Right atrium auricular region (tissue), 2 donors: ENCODE measurements at regions not wholly inside any gene's neighbourhood (a gene's known extent, or its start where the extent isn't known, plus 50 kb on each side); places are given as distances from the start of the nearest gene placed in this dataset.

Experiments
- DNase-seq: peaks from one replicate; pipeline ENCODE4 v3.0.0-alpha.2; 2019; ENCODE audit warnings: low spot score
- H3K27ac ChIP-seq, 2 donors: fragments of 200-600 bp; sonication (generic); 1 replicate in 1 of 2; 2 replicates in 1 of 2; pipeline ENCODE4 v1.5.1; 2016 to 2019
- H3K27me3 ChIP-seq, 2 donors: fragments of 200-600 bp; sonication (generic); one replicate each; pipeline versions ENCODE4 v1.5.1 to v1.6.0; 2017 to 2019
- H3K36me3 ChIP-seq: fragments of 200-600 bp; sonication (generic); one replicate; pipeline ENCODE4 v1.5.1; 2016
- H3K4me1 ChIP-seq, 2 donors: fragments of 200-600 bp; sonication (generic); one replicate each; pipeline versions ENCODE4 v1.5.1 to v1.6.0; 2017 to 2019
- H3K4me3 ChIP-seq, 2 donors: fragments of 200-600 bp; sonication (generic); 1 replicate in 1 of 2; 2 replicates in 1 of 2; pipeline ENCODE4 v1.5.1; 2017 to 2019; ENCODE audit warnings: mild to moderate bottlenecking in 1 of 2, moderate library complexity in 1 of 2
- H3K9me3 ChIP-seq, 2 donors: fragments of 200-600 bp; sonication (generic); one replicate each; pipeline ENCODE4 v1.5.1; 2019
- TF ChIP-seq, protein P1 (sequence below), 2 donors: fragments of 200-600 bp; sonication (generic); IDR thresholded peaks; one replicate each; pipeline ENCODE4 v1.5.1; 2019; ENCODE audit warnings: antibody characterized with exemption in 2 of 2

DNA sequence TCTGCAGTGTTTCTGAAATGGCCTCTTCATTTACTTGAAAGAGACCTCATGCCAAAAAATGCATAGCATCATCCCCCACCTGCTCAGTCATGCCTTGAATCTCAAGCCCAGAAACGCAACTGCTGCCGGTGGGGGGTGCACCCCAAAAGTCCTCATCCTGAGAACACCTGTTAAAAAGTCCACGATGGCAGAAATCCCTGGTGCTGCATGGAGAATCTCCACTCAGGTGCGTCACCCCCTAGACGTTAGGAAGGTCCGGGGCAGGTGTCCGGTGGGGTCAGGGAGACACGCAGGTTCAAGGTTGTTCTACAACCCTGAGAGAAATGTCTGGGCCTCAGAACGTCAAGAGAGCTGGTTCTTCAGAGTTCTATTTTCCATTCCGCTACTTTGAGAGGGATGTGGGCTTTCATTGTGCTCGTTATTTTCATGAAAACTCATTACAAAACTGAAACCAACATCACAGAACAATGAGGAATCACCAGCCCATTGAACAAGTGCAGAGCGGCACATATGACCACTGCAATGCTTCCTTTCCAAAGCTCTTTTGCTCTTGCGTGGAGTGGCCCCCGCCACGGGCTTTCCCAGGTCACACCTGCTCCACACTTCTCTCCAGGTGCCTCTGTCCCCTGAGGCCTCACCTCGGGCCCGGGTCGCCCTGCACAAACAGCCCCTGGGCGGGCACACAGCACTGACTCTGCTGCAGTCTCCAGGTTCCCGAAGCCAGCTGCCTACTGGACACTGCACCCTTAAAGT lies 201.9 kb downstream of the TOMM20 start:
- DNase-seq, result peak; percentile 58
- Histone ChIP-seq H3K4me3 (no peak overlapping the region), H3K4me1 (peaks cover 0 to 34% of the 10 kb centered on the region in 2 donors), H3K27ac (peak overlapping the region; percentile 64 to 76), H3K27me3 (no peaks in the 10 kb centered on the region), H3K36me3 (no peaks in the 10 kb centered on the region), H3K9me3 (no peaks in the 10 kb centered on the region)
- TF ChIP-seq, protein P1, sequence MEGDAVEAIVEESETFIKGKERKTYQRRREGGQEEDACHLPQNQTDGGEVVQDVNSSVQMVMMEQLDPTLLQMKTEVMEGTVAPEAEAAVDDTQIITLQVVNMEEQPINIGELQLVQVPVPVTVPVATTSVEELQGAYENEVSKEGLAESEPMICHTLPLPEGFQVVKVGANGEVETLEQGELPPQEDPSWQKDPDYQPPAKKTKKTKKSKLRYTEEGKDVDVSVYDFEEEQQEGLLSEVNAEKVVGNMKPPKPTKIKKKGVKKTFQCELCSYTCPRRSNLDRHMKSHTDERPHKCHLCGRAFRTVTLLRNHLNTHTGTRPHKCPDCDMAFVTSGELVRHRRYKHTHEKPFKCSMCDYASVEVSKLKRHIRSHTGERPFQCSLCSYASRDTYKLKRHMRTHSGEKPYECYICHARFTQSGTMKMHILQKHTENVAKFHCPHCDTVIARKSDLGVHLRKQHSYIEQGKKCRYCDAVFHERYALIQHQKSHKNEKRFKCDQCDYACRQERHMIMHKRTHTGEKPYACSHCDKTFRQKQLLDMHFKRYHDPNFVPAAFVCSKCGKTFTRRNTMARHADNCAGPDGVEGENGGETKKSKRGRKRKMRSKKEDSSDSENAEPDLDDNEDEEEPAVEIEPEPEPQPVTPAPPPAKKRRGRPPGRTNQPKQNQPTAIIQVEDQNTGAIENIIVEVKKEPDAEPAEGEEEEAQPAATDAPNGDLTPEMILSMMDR (IDR thresholded peaks at IDR 0.05), result no peak

DNA sequence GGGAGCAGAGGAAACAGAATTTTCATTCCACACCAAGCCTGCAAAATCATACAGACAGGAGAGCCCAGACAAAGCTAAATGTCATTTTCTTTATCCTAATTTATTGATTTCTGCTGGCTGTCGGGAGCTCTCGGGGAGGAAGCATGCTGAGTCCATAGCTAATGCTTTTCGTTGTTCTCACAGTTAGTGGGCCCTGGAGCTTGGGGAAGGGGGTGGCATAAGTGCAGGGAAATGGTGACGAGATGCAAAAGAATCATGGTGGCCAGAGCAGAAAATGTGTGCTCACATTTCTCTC lies 202.4 kb downstream of the TOMM20 start:
- no peaks in the 10 kb centered on the region for H3K27me3 ChIP-seq
- no peaks in the 10 kb centered on the region for H3K9me3 ChIP-seq
- TF ChIP-seq, protein P1 (IDR thresholded peaks at IDR 0.05), result no peak
- no peaks in the 10 kb centered on the region for H3K36me3 ChIP-seq
- peak overlapping the region; percentile 64 to 76 for H3K27ac ChIP-seq
- H3K4me1 ChIP-seq, result peaks cover 0 to 39% of the 10 kb centered on the region in 2 donors
- no peak for DNase-seq
- H3K4me3 ChIP-seq, result no peak overlapping the region

DNA sequence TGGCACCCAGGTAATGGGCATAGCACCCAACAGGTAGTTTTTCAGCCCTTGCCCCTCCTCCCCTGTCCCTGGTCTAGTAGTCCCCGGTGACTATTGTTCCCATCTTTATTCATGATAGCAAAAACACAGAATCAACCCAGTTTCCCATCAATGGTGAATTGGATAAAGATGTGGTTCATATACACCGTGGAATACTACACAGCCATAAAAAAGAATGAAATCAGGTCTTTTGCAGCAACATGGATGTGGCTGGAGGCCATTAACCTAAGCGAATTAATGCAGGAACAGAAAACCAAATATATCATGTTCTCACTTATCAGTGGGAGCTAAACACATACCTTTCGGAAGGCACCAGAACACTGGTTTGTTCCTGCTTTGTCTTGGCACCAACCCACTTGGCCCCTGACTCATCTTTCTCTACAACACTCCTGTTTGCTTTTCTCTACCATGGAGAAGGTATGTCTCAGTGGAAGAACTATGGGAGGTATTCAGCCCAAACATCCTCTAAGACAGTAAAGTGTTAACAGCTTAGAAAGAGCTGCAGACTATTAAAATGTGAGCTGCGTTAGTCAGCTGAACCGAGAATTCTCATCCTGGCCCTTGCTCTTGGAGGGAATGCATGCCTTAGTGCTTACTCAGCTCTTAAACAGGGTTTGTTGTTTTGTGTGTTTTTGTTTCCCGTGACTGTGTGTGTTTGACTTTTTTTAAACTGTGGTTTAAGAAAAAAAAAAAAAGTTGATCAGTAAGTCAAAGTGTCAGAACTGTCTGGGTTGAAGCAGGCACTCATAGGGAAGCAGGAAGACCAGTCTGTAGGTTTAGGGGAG lies 203.0 kb downstream of the TOMM20 start:
- TF ChIP-seq, protein P1 (IDR thresholded peaks at IDR 0.05), result no peak
- Histone ChIP-seq H3K9me3 (no peaks in the 10 kb centered on the region), H3K4me1 (peaks cover 0 to 44% of the 10 kb centered on the region in 2 donors), H3K27me3 (no peaks in the 10 kb centered on the region), H3K4me3 (no peak overlapping the region), H3K27ac (peak overlapping the region; percentile 64 to 76), H3K36me3 (no peaks in the 10 kb centered on the region)
- no peak for DNase-seq

DNA sequence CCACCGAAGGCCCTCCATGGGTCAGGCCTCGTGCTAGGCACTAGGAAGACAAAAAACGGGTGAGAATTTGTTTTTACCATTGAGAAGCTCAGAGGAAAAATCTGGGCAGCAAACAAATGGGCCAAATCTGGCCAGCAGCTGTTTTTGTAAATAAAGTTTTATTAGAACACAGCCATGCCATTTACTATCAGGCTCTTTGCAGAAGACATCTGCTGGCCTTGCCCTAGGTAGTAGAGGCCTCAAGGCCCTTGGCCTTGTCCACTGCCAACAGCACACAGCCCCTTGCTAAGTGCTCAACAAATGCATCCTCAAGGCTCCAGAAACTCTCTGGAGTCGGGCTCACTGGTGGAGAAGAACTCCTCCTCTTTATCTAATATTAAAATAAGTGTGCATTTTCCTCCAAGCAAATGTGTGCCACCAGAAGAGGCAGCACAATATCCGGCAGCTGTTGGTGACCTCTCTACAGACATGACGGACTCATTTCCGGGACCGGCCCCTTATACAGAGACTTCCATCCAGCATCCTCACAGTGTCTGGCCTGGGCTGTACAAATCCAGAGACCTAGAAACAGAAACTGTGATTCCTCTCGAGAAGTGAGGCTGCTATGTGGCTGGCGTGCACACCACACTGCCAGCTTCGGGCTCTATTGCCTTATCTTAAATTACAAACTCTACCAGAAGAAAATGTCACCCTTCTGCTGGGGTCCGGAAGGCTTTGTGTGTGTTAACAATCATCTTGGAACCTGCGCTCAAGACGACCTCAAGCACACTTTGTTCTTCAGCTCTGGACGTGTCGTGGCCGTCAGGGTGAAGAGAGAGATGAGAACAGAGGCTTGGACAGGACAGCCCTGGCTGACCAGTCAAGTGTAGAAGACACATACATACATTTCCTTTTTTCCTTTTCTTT lies 203.9 kb downstream of the TOMM20 start:
- H3K4me1 ChIP-seq, result peaks cover 0 to 54% of the 10 kb centered on the region in 2 donors

DNA sequence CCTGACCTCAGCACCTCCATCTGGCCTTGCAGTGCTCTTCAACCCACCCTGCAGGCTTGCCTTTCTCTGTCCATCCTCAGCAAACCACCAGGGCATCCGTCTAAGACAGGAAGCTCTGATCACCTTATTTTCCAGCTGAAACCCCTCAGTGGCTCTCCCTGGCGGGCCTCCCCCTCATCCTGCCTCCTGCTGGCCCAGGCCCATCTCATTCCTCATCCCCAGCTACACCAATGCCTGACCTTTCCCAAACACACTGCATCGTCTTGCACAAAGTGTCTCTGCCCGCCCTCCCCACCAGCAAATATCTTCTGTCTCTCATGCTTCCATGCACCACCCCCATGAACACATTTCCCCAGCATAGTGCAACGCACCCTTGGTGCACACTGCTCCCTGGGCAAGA lies 205.0 kb downstream of the TOMM20 start:
- Histone ChIP-seq H3K27ac (no peak overlapping the region), H3K27me3 (no peaks in the 10 kb centered on the region), H3K9me3 (no peaks in the 10 kb centered on the region), H3K4me1 (peaks cover 0 to 65% of the 10 kb centered on the region in 2 donors), H3K36me3 (no peaks in the 10 kb centered on the region), H3K4me3 (no peak overlapping the region)
- no peak for DNase-seq
- TF ChIP-seq, protein P1 (IDR thresholded peaks at IDR 0.05), result no peak

More for the DNA sequence above, 203.9 kb downstream of the TOMM20 start:
- H3K36me3 ChIP-seq, result no peaks in the 10 kb centered on the region
- no peak overlapping the region for H3K4me3 ChIP-seq
- TF ChIP-seq, protein P1 (IDR thresholded peaks at IDR 0.05), result no peak
- no peak for DNase-seq
- no peaks in the 10 kb centered on the region for H3K9me3 ChIP-seq
- peak overlapping the region; percentile 64 to 76 for H3K27ac ChIP-seq
- no peaks in the 10 kb centered on the region for H3K27me3 ChIP-seq
